GM21737 (cell line): ENCODE measurements at regions not wholly inside any gene's neighbourhood (a gene's known extent, or its start where the extent isn't known, plus 50 kb on each side); places are given as distances from the start of the nearest gene placed in this dataset.

Experiments
- ATAC-seq: cut with Tn5 transposase; IDR thresholded peaks from one replicate; pipeline ENCODE4 v1.9.1; 2021; ENCODE audit warnings: mild to moderate bottlenecking, moderate library complexity; ENCODE audit not compliant: unreplicated experiment

DNA sequence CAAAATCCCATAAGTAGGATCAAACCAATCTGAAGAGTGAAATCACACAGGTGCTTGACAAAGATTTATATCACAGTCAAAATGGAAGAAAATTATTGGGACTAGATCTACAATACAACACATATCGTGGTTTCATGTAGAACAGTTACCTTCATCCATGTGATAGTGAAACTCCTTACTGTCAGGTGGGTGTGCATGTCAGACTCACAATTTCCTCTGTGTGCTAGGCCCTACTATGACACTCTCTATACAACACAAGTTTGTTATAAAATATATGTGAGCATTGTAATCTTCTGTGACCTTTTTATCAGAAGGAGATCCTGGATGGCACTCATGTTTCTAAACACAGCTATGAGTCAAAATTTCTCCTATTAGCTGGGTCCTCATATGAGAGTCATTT is 947.0 kb upstream of the TSPY4 start:
- no peak for ATAC-seq

DNA sequence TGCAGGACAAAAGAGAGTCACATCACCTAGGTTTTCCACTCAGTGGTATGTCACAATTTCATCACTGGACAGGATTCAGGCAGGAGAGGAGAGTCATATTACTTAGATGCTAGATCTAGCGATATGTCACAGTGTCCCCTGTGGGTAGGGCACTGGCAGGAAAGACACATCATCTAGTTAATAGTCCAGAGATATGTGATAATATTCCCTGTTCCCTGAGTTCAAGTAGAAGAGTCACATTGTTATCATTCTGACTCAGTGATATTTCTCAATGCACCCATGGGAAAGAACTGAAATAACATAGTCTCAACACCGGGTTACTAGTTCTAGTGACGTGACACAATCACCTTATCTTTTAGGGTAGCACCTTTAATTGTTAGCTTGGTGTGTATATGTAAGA is 944.0 kb upstream of the TSPY4 start:
- no peak for ATAC-seq

GRCh38 chrY:8422906-8423305 is 914.4 kb upstream of the TSPY4 start:
- no peak for ATAC-seq

DNA sequence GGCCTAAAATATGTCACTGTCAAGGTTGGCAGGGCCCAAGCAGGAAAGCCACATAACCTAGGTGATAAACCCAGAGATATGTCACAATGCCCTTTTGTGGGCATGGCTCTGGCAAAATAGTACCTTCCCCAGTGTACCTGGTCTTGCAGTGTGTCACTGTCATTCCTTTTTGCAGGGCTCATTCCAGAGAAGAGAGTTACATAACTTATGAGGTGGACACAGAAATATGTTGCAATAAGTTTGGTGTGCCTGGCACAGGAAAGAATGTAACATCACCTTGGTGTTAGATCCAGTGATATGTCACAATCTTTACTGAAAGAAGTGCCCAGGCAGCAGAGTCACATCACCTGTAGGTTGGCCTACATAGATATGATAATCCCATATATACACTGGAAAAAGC is 910.8 kb upstream of the TSPY4 start:
- ATAC-seq = no peak

- ATAC-seq = peak; percentile 57
These were observed 899.8 kb upstream of the TSPY4 start for GRCh38 chrY:8437510-8437909.

DNA sequence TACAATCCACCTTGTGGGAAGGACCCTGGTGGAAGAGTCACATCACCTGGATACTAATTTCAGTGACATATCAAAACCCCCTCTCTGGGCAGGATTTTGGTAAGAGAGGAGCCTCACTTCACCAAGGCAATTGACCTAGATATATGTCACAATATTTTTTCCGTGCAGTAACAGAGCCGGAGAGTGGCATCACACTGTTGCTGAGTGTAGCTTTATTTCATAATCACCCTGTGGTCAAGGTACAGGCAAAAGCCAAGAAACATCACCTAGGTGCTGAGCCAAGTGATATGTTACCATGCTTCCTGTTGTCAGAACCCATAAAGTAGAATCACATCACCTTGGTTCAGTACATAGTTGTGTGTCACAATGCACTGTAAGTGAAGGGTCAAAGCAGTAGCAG is 895.2 kb upstream of the TSPY4 start:
- ATAC-seq = no peak

GRCh38 chrY:8452963-8453362 is 884.3 kb upstream of the TSPY4 start:
- ATAC-seq = no peak

- ATAC-seq = no peak
These were observed 870.5 kb upstream of the TSPY4 start for GRCh38 chrY:8466813-8467212.

DNA sequence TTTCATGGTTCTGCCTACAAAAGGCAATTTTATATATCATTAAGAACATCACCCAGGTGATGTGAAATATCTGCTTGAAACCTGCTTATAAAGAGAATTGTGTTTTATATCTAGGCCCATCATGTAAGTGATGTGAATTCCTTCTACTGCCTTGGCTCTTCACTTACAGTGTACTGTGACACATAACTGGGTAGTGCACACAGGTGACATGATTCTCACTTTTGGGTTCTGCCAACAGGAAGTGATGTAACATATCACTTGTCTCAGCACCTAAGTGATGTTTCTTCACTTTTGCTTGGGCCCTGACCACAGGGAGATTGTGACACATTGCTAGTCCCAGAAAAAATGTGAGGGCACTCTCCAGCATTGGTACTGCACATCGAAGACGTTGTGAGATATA is 867.0 kb upstream of the TSPY4 start:
- ATAC-seq = no peak

GRCh38 chrY:8479141-8479540 is 858.1 kb upstream of the TSPY4 start:
- no peak for ATAC-seq

- ATAC-seq = no peak
These were observed 848.3 kb upstream of the TSPY4 start for GRCh38 chrY:8488955-8489354.

GRCh38 chrY:8489880-8490630 is 847.2 kb upstream of the TSPY4 start:
- ATAC-seq = no peak

DNA sequence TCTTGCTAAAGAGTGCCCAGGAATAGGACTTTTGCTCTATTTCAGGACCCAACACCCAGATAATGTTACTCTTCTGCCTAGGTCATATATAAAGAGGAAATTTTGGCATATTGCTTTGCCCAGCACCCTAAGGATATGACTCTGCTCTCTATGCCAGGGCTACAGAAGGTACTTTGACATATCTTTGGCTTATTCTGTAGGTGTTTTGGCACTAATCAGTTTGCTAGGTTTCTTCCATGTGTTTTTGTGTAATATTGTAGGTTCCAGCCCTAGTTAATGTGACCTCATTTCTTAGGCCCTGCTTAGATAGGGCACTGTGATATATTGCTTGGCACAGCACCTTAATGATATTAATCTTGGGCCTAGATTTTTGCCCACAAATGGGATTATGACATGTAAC is 842.9 kb upstream of the TSPY4 start:
- no peak for ATAC-seq

- no peak for ATAC-seq
These were observed 842.0 kb upstream of the TSPY4 start for GRCh38 chrY:8495243-8495642.

GRCh38 chrY:8500888-8501287 is 836.4 kb upstream of the TSPY4 start:
- no peak for ATAC-seq

GRCh38 chrY:8533468-8533867 is 803.8 kb upstream of the TSPY4 start:
- no peak for ATAC-seq

DNA sequence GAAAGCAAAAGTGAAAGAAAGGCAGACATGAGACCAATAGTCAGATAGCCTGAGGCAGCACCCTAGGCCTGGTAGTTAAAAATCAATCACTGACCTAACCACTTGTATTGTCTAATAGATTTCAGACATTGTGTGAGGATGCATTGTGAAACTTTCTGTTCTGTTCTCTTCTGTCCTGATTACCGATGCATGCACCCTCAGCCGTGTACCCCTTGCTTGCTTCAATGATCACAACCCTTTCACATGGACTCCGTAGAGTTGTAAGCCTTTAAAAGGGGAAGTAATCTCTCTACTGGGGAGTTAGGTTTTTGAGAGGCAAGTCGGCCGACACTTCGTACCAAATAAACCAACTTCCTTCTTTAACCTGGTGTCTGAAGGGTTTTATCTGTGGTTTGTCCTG is 801.6 kb upstream of the TSPY4 start:
- peak; percentile 98 for ATAC-seq

DNA sequence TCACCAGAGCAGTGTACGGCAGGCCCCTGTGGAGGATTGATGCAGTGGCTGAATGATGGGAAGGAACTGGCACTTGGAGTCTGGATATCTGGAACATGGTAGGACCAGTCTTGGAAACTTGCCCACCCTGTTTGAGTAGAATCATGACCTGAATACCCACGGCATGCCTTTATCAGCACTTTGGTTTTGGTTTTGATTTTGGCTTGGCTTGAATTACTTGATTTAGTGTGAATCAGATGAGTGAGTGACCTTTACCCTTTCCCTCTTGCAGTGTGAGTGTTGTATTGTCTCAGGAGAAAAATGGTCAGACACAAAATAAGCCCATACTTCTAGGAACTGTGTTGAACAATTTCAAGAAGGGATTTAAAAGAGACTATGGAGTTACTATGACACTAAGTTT is 801.0 kb upstream of the TSPY4 start:
- ATAC-seq = no peak

- ATAC-seq = no peak
These were observed 796.0 kb upstream of the TSPY4 start for GRCh38 chrY:8541306-8541705.

- no peak for ATAC-seq
These were observed 792.5 kb upstream of the TSPY4 start for GRCh38 chrY:8544715-8545114.

GRCh38 chrY:8547931-8548330 is 789.3 kb upstream of the TSPY4 start:
- no peak for ATAC-seq

GRCh38 chrY:8551323-8551722 is 785.9 kb upstream of the TSPY4 start:
- no peak for ATAC-seq

DNA sequence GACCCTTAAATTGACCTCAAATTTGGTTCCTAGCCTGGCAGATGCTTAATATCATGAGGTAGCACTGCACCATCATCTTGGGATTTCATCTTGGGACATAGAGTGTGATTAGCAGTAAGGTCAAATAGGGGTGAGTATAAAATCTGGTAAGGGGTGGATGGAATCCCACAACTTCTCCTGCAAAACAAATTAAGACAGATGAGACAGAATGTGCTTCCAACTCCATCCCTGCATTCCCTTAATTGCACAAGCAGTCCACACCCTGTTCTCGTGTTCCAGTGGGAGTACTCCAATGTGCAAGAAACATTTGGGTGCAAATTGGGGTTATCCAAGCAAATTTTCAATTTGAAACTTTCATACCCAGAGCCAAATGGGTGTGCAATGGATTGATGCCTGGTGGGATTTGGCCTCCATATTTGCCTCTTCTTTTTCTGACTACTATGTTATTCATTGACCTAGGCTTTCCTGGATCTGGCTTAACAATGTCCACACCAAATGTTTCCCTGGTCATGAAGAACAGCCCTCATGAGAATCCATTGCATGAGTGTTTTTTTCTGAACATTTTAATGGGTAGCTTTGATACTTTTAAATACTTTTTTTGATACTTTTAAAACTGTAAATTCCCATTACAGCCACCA is 785.0 kb upstream of the TSPY4 start:
- no peak for ATAC-seq
